ENCODE measurements at regions not wholly inside any gene's neighbourhood (a gene's known extent, or its start where the extent isn't known, plus 50 kb on each side); places are given as distances from the start of the nearest gene placed in this dataset.

DNA sequence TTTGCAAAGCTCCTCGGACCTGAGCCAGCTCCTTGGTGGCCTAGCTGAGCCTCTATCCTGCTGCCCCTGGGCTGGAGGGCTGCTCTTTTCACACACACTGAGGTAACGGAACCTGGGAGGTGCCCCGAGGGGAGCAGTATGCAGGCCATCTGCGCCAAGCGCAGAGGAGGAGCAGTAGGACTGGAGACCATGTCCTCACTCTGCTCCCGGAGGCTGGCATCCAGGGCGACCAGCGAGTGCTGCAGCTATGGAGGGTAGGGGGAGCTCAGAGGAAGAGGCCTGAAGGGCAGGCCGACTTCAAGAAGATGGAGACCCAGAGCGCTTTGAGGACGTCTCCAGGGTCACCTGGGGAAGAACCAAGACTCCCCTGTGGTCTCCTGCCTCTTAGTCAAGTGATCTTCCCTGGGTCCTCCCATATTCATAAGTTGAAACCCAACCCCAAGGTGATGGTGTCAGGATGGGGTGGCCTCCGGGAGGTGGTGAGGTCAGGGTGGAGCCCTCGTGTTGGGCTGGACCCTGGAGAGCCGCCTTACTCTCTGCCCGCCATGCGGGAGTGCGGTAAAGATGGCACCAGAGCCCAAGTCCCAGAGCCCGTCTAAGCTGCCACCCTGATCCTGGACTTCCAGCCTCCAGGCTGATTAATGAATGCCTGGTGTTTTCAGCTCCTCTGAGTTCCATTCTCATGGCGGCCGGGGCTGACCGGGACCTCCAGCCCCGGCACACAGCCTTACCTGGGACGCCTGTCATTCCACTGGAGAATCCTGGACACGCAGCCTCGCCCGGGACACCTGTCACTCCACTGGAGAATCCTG lies 160.7 kb downstream of the NDUFA10 start:
- no peak for TF ChIP-seq POLR2A (IDR thresholded peaks at IDR 0.05)
- TF ChIP-seq, protein P1, sequence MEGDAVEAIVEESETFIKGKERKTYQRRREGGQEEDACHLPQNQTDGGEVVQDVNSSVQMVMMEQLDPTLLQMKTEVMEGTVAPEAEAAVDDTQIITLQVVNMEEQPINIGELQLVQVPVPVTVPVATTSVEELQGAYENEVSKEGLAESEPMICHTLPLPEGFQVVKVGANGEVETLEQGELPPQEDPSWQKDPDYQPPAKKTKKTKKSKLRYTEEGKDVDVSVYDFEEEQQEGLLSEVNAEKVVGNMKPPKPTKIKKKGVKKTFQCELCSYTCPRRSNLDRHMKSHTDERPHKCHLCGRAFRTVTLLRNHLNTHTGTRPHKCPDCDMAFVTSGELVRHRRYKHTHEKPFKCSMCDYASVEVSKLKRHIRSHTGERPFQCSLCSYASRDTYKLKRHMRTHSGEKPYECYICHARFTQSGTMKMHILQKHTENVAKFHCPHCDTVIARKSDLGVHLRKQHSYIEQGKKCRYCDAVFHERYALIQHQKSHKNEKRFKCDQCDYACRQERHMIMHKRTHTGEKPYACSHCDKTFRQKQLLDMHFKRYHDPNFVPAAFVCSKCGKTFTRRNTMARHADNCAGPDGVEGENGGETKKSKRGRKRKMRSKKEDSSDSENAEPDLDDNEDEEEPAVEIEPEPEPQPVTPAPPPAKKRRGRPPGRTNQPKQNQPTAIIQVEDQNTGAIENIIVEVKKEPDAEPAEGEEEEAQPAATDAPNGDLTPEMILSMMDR (IDR thresholded peaks at IDR 0.05), result no peak

Data from stomach (tissue), 4 donors.